Pancreas (tissue), 10 donors: ENCODE measurements at regions not wholly inside any gene's neighbourhood (a gene's known extent, or its start where the extent isn't known, plus 50 kb on each side); places are given as distances from the start of the nearest gene placed in this dataset.
A peak's percentile ranks its signal among the peaks of the same experiment; 100 is the strongest.

Source experiments
- ATAC-seq, 4 donors: fragments of 200-7000 bp; cut with Tn5 transposase; one replicate each; pipeline versions ENCODE4 v1.8.0 to v1.9.1; 2020; ENCODE audit warnings: mild to moderate bottlenecking in 4 of 4, moderate library complexity in 4 of 4
- DNase-seq, 6 donors: peaks; one replicate each; pipeline ENCODE4 v3.0.0-alpha.2; 2020
- FAIRE-seq: peaks from 2 replicates; lab custom pipeline; 2012; peaks lifted over from hg19 to GRCh38; lab: Jason Lieb, UNC
- H3K27ac ChIP-seq, 4 donors: fragments of 200-600 bp; sonication (generic); 1 replicate in 3 of 4; 2 replicates in 1 of 4; pipeline versions ENCODE4 v1.5.0 to v1.8.0; 2020
- H3K27me3 ChIP-seq, 4 donors: fragments of 200-600 bp; one replicate each; pipeline ENCODE4 v1.8.0; 2021
- H3K36me3 ChIP-seq, 3 donors: fragments of 200-600 bp; sonication (generic) in 1 of 3; one replicate each; pipeline versions ENCODE4 v1.5.0 to v1.8.0; 2020 to 2021
- H3K4me1 ChIP-seq, 3 donors: fragments of 200-600 bp; one replicate each; pipeline ENCODE4 v1.8.0; 2021
- H3K4me3 ChIP-seq, 4 donors: fragments of 200-600 bp; sonication (generic) in 2 of 4; one replicate each; pipeline versions ENCODE4 v1.5.0 to v1.8.0; 2020 to 2021
- H3K9me3 ChIP-seq, 4 donors: fragments of 200-600 bp; one replicate each; pipeline ENCODE4 v1.8.0; 2021
- CTCF ChIP-seq, 4 donors: fragments of 200-600 bp; sonication (generic) in 3 of 4; IDR thresholded peaks; one replicate each; pipeline versions ENCODE4 v1.5.0 to v1.8.0; 2021; ENCODE audit warnings: antibody characterized with exemption in 4 of 4
- WGBS, 2 donors: extraction: QIAGEN DNeasy Blood & Tissue Kit; methylation state at CpG; one replicate each; pipeline ENCODE4 v1.1.7; 2013; 5-methylcytosine and 5-hydroxymethylcytosine counted together
- intact Hi-C, 3 donors: fragments of 100-400 bp; cut with DNase I; formaldehyde crosslinking; loops; one replicate each; pipeline versions ENCODE4 v1.11.1 to v1.14.2; 2022
- donor health status: healthy with polysubstance abuse.
- donor health status: DM: no; HTN: no; CAD: no; lungs with moderate emphysema.
- donor health status: DM: no; HTN: no; CAD: no.
- donor health status: control.
- donor health status: control.
- donor health status: Bipolar disorder and iron deficiency.
- donor health status: DM: yes; HTN: yes; CAD: no.
- donor health status: DM: no; HTN: no; CAD: no.
- donor health status: DM: no; HTN: no; CAD: no.
- donor health status: DM: yes; HTN: yes; CAD: no.

DNA sequence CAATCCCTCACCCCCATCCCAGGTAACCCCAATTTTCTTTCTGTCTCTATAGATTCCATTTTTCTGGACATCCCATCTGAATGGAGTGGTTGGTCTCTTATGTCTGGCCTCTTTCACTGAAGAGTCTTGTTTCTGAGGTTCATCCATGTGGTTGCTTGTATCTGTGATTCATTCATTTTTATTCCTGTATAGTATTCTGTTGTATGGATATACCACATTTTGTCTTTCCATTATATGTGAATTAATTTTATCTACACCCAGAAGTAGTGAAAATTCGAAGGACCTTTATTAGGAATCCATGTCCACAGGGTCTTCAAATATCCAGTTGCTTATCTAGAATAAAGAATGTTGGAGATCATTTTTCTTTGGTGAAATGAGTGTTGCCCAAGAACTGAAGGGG is 207.6 kb upstream of the MSX2 start:
- no peaks in the 10 kb centered on the region for H3K36me3 ChIP-seq
- no peaks in the 10 kb centered on the region for H3K4me1 ChIP-seq
- intact Hi-C loops, result no loop called here
- no peak overlapping the region for H3K4me3 ChIP-seq
- no peak overlapping the region for H3K27ac ChIP-seq
- FAIRE-seq (no peak), DNase-seq (no peak), ATAC-seq (no peak)
- H3K9me3 ChIP-seq, result no peaks in the 10 kb centered on the region
- 46 to 58% methylated on average over 1 of the region's 1 CpG for WGBS, 2 donors
- no peaks in the 10 kb centered on the region for H3K27me3 ChIP-seq
- TF ChIP-seq CTCF (IDR thresholded peaks at IDR 0.05), result no peak

DNA sequence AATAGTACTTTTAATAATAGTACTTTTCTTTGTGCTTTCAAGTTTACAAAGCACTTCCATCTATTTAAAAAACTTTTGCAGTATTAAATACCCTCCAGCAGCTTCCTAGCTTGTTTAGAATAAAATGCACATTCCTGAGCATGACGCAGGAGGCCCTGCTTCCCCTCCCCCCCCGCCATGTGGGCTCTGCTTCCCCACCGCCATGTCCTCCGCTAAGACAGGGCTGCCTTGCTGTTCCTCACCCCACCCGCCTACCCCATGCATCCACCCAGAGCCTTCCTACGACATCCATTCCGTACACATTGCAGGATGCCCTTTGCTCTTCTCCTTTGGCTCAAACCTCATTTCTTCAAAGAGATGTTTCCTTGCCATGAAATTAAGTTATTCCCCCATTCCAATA is 205.9 kb upstream of the MSX2 start:
- FAIRE-seq (no peak), ATAC-seq (no peak), DNase-seq (no peak)
- Histone ChIP-seq H3K27me3 (no peaks in the 10 kb centered on the region), H3K4me1 (no peaks in the 10 kb centered on the region), H3K9me3 (no peaks in the 10 kb centered on the region), H3K36me3 (no peaks in the 10 kb centered on the region), H3K4me3 (no peak overlapping the region), H3K27ac (no peak overlapping the region)
- TF ChIP-seq CTCF (IDR thresholded peaks at IDR 0.05), result no peak
- 69 to 76% methylated on average over 7 of the region's 7 CpGs for WGBS, 2 donors
- intact Hi-C loops, result no loop called here

DNA sequence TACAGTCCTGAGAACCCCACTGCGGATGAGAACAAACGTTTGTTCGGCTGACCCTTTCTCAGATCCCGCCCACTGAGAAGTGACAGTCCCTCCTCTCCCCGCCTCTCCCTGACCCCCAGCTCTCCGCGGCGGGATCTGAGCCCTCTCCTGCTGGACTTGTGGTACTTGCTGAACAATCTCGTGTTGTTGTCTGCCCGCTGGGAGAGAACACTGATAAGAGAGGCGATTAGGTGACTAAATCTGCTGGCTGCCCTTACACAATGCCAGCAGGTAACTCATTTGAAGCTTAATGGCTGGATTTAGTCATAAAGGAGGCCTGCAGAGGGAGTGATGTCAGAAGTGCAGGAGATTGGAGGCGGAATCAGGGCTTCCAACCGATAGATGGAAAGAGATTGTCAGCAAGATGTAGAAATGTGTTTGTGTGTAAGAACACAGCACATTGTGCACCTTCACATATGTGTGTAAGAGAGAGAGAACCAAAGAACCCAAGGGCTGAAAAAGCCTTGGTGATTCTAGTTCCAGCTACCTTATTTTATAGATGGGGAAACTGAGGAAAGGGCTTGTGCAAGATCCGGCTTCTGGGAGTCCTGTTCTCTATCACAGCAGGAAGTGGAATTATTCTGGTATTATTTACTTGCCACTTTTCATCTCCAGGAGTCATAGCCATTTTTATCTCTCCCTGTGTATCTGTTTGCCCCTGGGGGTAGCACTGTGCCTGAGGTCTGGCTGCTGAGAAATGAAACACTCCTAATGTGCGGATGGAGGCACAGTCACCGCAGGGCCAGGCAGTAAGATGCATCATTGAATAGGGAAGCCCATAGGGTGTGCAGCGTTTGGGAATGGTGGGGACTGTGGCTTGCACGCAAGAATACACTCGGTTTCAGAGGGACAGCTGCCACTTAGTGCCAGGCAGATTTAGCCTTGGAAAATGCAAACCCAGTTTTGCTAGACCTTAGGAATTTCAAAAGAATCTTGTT is 203.7 kb upstream of the MSX2 start:
- DNase-seq, result peak in 4 of 6 donors; percentile 23 to 51 (median 38)
- peak; percentile 69 to 94 (median 81) for ATAC-seq
- FAIRE-seq, result no peak

DNA sequence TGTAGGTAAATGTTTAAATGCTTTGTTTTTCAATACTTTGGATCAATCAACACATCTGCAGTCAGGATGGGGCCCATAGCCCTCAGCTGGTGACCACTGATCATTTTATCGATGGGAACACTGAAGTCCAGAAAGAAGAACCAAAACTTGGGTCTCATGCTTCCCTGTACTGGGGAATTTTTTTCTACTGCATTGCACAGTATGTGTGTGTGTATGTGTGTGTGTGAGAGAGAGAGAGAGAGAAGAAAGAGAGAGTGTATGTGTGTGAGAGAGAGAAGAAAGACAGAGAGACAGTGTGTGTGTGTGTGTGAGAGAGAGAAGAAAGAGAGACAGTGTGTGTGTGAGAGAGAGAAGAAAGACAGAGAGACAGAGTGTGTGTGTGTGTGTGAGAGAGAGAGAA is 202.9 kb upstream of the MSX2 start:
- TF ChIP-seq CTCF (IDR thresholded peaks at IDR 0.05), result no peak
- H3K4me1 ChIP-seq, result no peaks in the 10 kb centered on the region
- H3K4me3 ChIP-seq, result no peak overlapping the region
- FAIRE-seq (no peak), DNase-seq (no peak), ATAC-seq (no peak)
- no peak overlapping the region for H3K27ac ChIP-seq
- WGBS, 2 donors, result 70 to 80% methylated on average over 1 of the region's 1 CpG
- no peaks in the 10 kb centered on the region for H3K27me3 ChIP-seq
- H3K9me3 ChIP-seq, result no peaks in the 10 kb centered on the region
- H3K36me3 ChIP-seq, result no peaks in the 10 kb centered on the region
- intact Hi-C loops, result no loop called here

More for the DNA sequence above, 203.7 kb upstream of the MSX2 start:
- H3K4me1 ChIP-seq, result no peaks in the 10 kb centered on the region
- no peak for TF ChIP-seq CTCF (IDR thresholded peaks at IDR 0.05)
- H3K27ac ChIP-seq, result no peak overlapping the region
- H3K36me3 ChIP-seq, result no peaks in the 10 kb centered on the region
- H3K4me3 ChIP-seq, result no peak overlapping the region
- no peaks in the 10 kb centered on the region for H3K27me3 ChIP-seq
- 30 to 31% methylated on average over 19 of the region's 19 CpGs for WGBS, 2 donors
- intact Hi-C loops, result no loop called here
- H3K9me3 ChIP-seq, result no peaks in the 10 kb centered on the region
